ENCODE measurements at regions not wholly inside any gene's neighbourhood (a gene's known extent, or its start where the extent isn't known, plus 50 kb on each side); places are given as distances from the start of the nearest gene placed in this dataset. TPM values are rescaled to one million over a fixed set of nuclear protein-coding genes. Genes with fewer than 3 reads are reported as not detected.
"Not testable (repeated sequence)": the region's sequence is repeated elsewhere in the genome, so short reads cannot be mapped to it uniquely, and the experiment has no call there.

- DNase-seq (no peak), ATAC-seq (ENCODE audit: insufficient read depth, low FRiP score) (no peak)
- Histone ChIP-seq H3K9me3 (ENCODE audit: control insufficient read depth in 4 of 4, insufficient read depth in 3 of 4, low read length in 3 of 4) (peaks cover 0 to 2% (median 0%) of the 10 kb centered on the region in 4 donors), H3K27ac (ENCODE audit: low read depth in 1 of 2, low read length in 1 of 2) (no peak overlapping the region), H3K9ac (ENCODE audit: insufficient read depth in 1 of 2, low read length in 2 of 2) (no peak overlapping the region), H3K36me3 (ENCODE audit: control insufficient read depth in 4 of 4, insufficient read depth in 4 of 4, low read length in 4 of 4) (no peaks in the 10 kb centered on the region), H3K27me3 (ENCODE audit: control insufficient read depth in 3 of 3, insufficient read depth in 3 of 3, low read length in 2 of 3) (no peaks in the 10 kb centered on the region), H3K4me3 (no peak overlapping the region), H3K4me1 (ENCODE audit: control insufficient read depth in 5 of 5, insufficient read depth in 5 of 5, low read length in 5 of 5) (no peaks in the 10 kb centered on the region)
- WGBS, 2 donors: 56 to 68% methylated on average over 4 of the region's 4 CpGs
- no peak for TF ChIP-seq CTCF (IDR thresholded peaks at IDR 0.05; ENCODE audit: control extremely low read depth, extremely low read depth)
Observed at GRCh38 chrX:87160435-87161010, 357.1 kb upstream of the KLHL4 start.

GRCh38 chrX:87167841-87168240 is 349.8 kb upstream of the KLHL4 start:
- H3K27me3 ChIP-seq (ENCODE audit: control insufficient read depth in 3 of 3, insufficient read depth in 3 of 3, low read length in 2 of 3): no peaks in the 10 kb centered on the region
- H3K9ac ChIP-seq (ENCODE audit: insufficient read depth in 1 of 2, low read length in 2 of 2): no peak overlapping the region
- ATAC-seq (ENCODE audit: insufficient read depth, low FRiP score) (no peak), DNase-seq (no peak)
- no peak for TF ChIP-seq CTCF (IDR thresholded peaks at IDR 0.05; ENCODE audit: control extremely low read depth, extremely low read depth)
- H3K9me3 ChIP-seq (ENCODE audit: control insufficient read depth in 4 of 4, insufficient read depth in 3 of 4, low read length in 3 of 4): peaks cover 0 to 3% (median 0%) of the 10 kb centered on the region in 4 donors
- H3K4me1 ChIP-seq (ENCODE audit: control insufficient read depth in 5 of 5, insufficient read depth in 5 of 5, low read length in 5 of 5): no peaks in the 10 kb centered on the region
- H3K4me3 ChIP-seq: no peak overlapping the region
- no peaks in the 10 kb centered on the region for H3K36me3 ChIP-seq (ENCODE audit: control insufficient read depth in 4 of 4, insufficient read depth in 4 of 4, low read length in 4 of 4)
- no peak overlapping the region for H3K27ac ChIP-seq (ENCODE audit: low read depth in 1 of 2, low read length in 1 of 2)

- H3K9me3 ChIP-seq (ENCODE audit: control insufficient read depth in 4 of 4, insufficient read depth in 3 of 4, low read length in 3 of 4); ATAC-seq (ENCODE audit: insufficient read depth, low FRiP score); H3K4me3 ChIP-seq; H3K36me3 ChIP-seq (ENCODE audit: control insufficient read depth in 4 of 4, insufficient read depth in 4 of 4, low read length in 4 of 4); H3K27me3 ChIP-seq (ENCODE audit: control insufficient read depth in 3 of 3, insufficient read depth in 3 of 3, low read length in 2 of 3); H3K27ac ChIP-seq (ENCODE audit: low read depth in 1 of 2, low read length in 1 of 2); H3K9ac ChIP-seq (ENCODE audit: insufficient read depth in 1 of 2, low read length in 2 of 2); DNase-seq; H3K4me1 ChIP-seq (ENCODE audit: control insufficient read depth in 5 of 5, insufficient read depth in 5 of 5, low read length in 5 of 5): not testable (repeated sequence)
Observed at GRCh38 chrX:87178009-87178408, 339.6 kb upstream of the KLHL4 start.

Small RNAs in the stretch of these regions (small RNA-seq; reads per million reads assigned to genes)
- gene RF00279 (ENCODE audit: low replicate concordance) (not detected), gene Z82210.1 (ENCODE audit: low replicate concordance) (not detected)

All from lung (tissue), 12 donors.